HFFc6 (cell line): ENCODE measurements at regions not wholly inside any gene's neighbourhood (a gene's known extent, or its start where the extent isn't known, plus 50 kb on each side); places are given as distances from the start of the nearest gene placed in this dataset.

Experiments used
- DNase-seq: peaks from one replicate; pipeline ENCODE4 v3.0.0-alpha.2; 2018
- H3K27ac Mint-ChIP-seq: 2 replicates; pipeline ENCODE4 v1.8.0; 2020; ENCODE audit warnings: mild to moderate bottlenecking, mixed read lengths
- H3K27me3 Mint-ChIP-seq: 2 replicates; pipeline ENCODE4 v1.8.0; 2021; ENCODE audit warnings: mild to moderate bottlenecking, moderate library complexity, mixed read lengths; ENCODE audit not compliant: insufficient read depth
- H3K36me3 Mint-ChIP-seq: 2 replicates; pipeline ENCODE4 v1.8.0; 2021; ENCODE audit warnings: low read depth, mixed read lengths
- H3K4me1 Mint-ChIP-seq: 2 replicates; pipeline ENCODE4 v1.8.0; 2020; ENCODE audit warnings: low read depth, mixed read lengths
- H3K4me3 Mint-ChIP-seq: 2 replicates; pipeline ENCODE4 v1.8.0; 2020; ENCODE audit warnings: mild to moderate bottlenecking, moderate library complexity, mixed read lengths
- H3K9me3 Mint-ChIP-seq: 2 replicates; pipeline ENCODE4 v1.8.0; 2020; ENCODE audit warnings: mild to moderate bottlenecking, mixed read lengths
- CTCF ChIP-seq: fragments of 200-600 bp; sonication (generic); IDR thresholded peaks from 2 replicates; pipeline ENCODE4 v1.5.0; 2021; ENCODE audit warnings: antibody characterized with exemption, mild to moderate bottlenecking

- no peak for TF ChIP-seq CTCF
- peaks cover 11% of the 10 kb centered on the region for H3K36me3 Mint-ChIP-seq
- H3K9me3 Mint-ChIP-seq: peaks cover 8% of the 10 kb centered on the region; the same call in 1 of the 2 replicates
- no peak overlapping the region for H3K27ac Mint-ChIP-seq
- DNase-seq: no peak
- peaks cover 52% of the 10 kb centered on the region for H3K4me1 Mint-ChIP-seq
- no peaks in the 10 kb centered on the region for H3K27me3 Mint-ChIP-seq
- H3K4me3 Mint-ChIP-seq: no peak overlapping the region
Measured at GRCh38 chr17:71428897-71429296, 691.9 kb upstream of the SOX9 start.

GRCh38 chr17:71430281-71430680 lies 690.5 kb upstream of the SOX9 start:
- no peak overlapping the region for H3K27ac Mint-ChIP-seq

GRCh38 chr17:71431146-71431545 lies 689.7 kb upstream of the SOX9 start:
- no peak for DNase-seq

More at GRCh38 chr17:71430281-71430680, 690.5 kb upstream of the SOX9 start:
- Mint-ChIP-seq H3K27me3 (no peaks in the 10 kb centered on the region), H3K36me3 (peaks cover 11% of the 10 kb centered on the region), H3K4me1 (peaks cover 38% of the 10 kb centered on the region), H3K9me3 (peaks cover 8% of the 10 kb centered on the region; the same call in 1 of the 2 replicates), H3K4me3 (no peak overlapping the region)
- TF ChIP-seq CTCF: no peak
- DNase-seq: no peak

GRCh38 chr17:71432378-71433315 lies 688.2 kb upstream of the SOX9 start:
- TF ChIP-seq CTCF: no peak
- Mint-ChIP-seq H3K4me3 (peak overlapping the region; percentile 13; the same call in 1 of the 2 replicates), H3K36me3 (peaks cover 11% of the 10 kb centered on the region), H3K9me3 (peaks cover 8% of the 10 kb centered on the region; the same call in 1 of the 2 replicates), H3K4me1 (peaks cover 52% of the 10 kb centered on the region), H3K27me3 (no peaks in the 10 kb centered on the region), H3K27ac (no peak overlapping the region; the same call in 1 of the 2 replicates)
- DNase-seq: no peak

More at GRCh38 chr17:71431146-71431545, 689.7 kb upstream of the SOX9 start:
- no peak overlapping the region for H3K4me3 Mint-ChIP-seq
- H3K27ac Mint-ChIP-seq: no peak overlapping the region
- H3K27me3 Mint-ChIP-seq: no peaks in the 10 kb centered on the region
- peaks cover 11% of the 10 kb centered on the region for H3K36me3 Mint-ChIP-seq
- peaks cover 8% of the 10 kb centered on the region; the same call in 1 of the 2 replicates for H3K9me3 Mint-ChIP-seq
- no peak for TF ChIP-seq CTCF
- H3K4me1 Mint-ChIP-seq: peaks cover 42% of the 10 kb centered on the region

GRCh38 chr17:71434716-71435115 lies 686.1 kb upstream of the SOX9 start:
- no peak for DNase-seq
- no peak overlapping the region for H3K27ac Mint-ChIP-seq
- H3K9me3 Mint-ChIP-seq: no peaks in the 10 kb centered on the region
- H3K4me3 Mint-ChIP-seq: no peak overlapping the region
- peaks cover 65% of the 10 kb centered on the region for H3K4me1 Mint-ChIP-seq
- H3K36me3 Mint-ChIP-seq: no peaks in the 10 kb centered on the region
- H3K27me3 Mint-ChIP-seq: no peaks in the 10 kb centered on the region
- TF ChIP-seq CTCF: no peak
